DOHH2 (cell line): ENCODE measurements at regions not wholly inside any gene's neighbourhood (a gene's known extent, or its start where the extent isn't known, plus 50 kb on each side); places are given as distances from the start of the nearest gene placed in this dataset.
A peak's percentile ranks its signal among the peaks of the same experiment; 100 is the strongest.

Experiments used
- H3F3A ChIP-seq: fragments of 200-600 bp; sonication (generic), shearing (Covaris generic); 2 replicates; pipeline ENCODE4 v1.6.0; 2016; ENCODE audit warnings: antibody characterized with exemption, mild to moderate bottlenecking; ENCODE audit not compliant: control insufficient read depth, insufficient read depth
- H3K27ac ChIP-seq: fragments of 200-600 bp; sonication (generic); 2 replicates; pipeline ENCODE4 v1.5.1; 2014; ENCODE audit warnings: low read depth, mild to moderate bottlenecking, low read length, moderate library complexity
- H3K27me3 ChIP-seq: fragments of 200-600 bp; sonication (generic); 2 replicates; pipeline ENCODE4 v1.6.1; 2014; ENCODE audit warnings: mild to moderate bottlenecking, low read length, mixed read lengths; ENCODE audit not compliant: control insufficient read depth
- H3K36me3 ChIP-seq: fragments of 200-600 bp; sonication (generic); 2 replicates; pipeline ENCODE4 v1.6.1; 2014; ENCODE audit warnings: mild to moderate bottlenecking, low read length, moderate library complexity, mixed read lengths; ENCODE audit not compliant: control insufficient read depth
- H3K4me1 ChIP-seq: fragments of 200-600 bp; sonication (generic); 2 replicates; pipeline ENCODE4 v1.6.1; 2014; ENCODE audit warnings: mild to moderate bottlenecking, low read length, mixed read lengths; ENCODE audit not compliant: control insufficient read depth
- H3K4me2 ChIP-seq: fragments of 200-600 bp; sonication (generic); 2 replicates; pipeline ENCODE4 v1.6.0; 2014; ENCODE audit warnings: mild to moderate bottlenecking, low read length, moderate library complexity
- H3K4me3 ChIP-seq: fragments of 200-600 bp; sonication (generic); 2 replicates; pipeline ENCODE4 v1.5.1; 2014; ENCODE audit warnings: mild to moderate bottlenecking, low read length, mixed read lengths
- H3K79me2 ChIP-seq: fragments of 200-600 bp; sonication (generic); 2 replicates; pipeline ENCODE4 v1.6.1; 2014; ENCODE audit warnings: mild to moderate bottlenecking, low read length, mixed read lengths; ENCODE audit not compliant: control insufficient read depth
- H3K9me2 ChIP-seq: fragments of 200-600 bp; sonication (generic); replicated peaks from 2 replicates; pipeline ENCODE4 v1.6.1; 2014; ENCODE audit warnings: mild to moderate bottlenecking, low read length, mixed read lengths; ENCODE audit not compliant: control insufficient read depth
- H3K9me3 ChIP-seq: fragments of 200-600 bp; sonication (generic); 2 replicates; pipeline ENCODE4 v1.6.1; 2014; ENCODE audit warnings: antibody characterized with exemption, low read length, mixed read lengths; ENCODE audit not compliant: control insufficient read depth, insufficient read depth
- H4K20me1 ChIP-seq: fragments of 200-600 bp; sonication (generic); 2 replicates; pipeline ENCODE4 v1.6.0; 2014; ENCODE audit warnings: low read depth, mild to moderate bottlenecking, antibody characterized with exemption, low read length, moderate library complexity; ENCODE audit not compliant: control insufficient read depth, insufficient read depth
- EZH2phosphoT487 ChIP-seq: fragments of 200-600 bp; sonication (generic); IDR thresholded peaks from 2 replicates; pipeline ENCODE4 v1.6.1; 2017; ENCODE audit warnings: borderline replicate concordance, mild to moderate bottlenecking, antibody characterized with exemption, low read length, moderate library complexity, mixed read lengths
- TF ChIP-seq, protein P1 (sequence below): fragments of 200-600 bp; sonication (generic); IDR thresholded peaks from one replicate; pipeline ENCODE4 v1.5.1; 2014; ENCODE audit warnings: antibody characterized with exemption, mild to moderate bottlenecking, low read depth, low read length; ENCODE audit not compliant: poor library complexity, severe bottlenecking

- Histone ChIP-seq H3K4me2 (peak overlapping the region; percentile 92), H3F3A (peaks cover 59% of the 10 kb centered on the region), H3K27ac (peak overlapping the region; percentile 99), H3K9me3 (no peaks in the 10 kb centered on the region), H3K4me3 (peak overlapping the region; percentile 64), H3K9me2 (no peaks in the 10 kb centered on the region), H3K4me1 (peaks cover 100% of the 10 kb centered on the region), H3K79me2 (0 out of 2 replicates have a peak, but pooled peaks cover 3% of the 10 kb centered on the region), H3K36me3 (peaks cover 21% of the 10 kb centered on the region), H4K20me1 (no peaks in the 10 kb centered on the region), H3K27me3 (no peaks in the 10 kb centered on the region)
- no peak for TF ChIP-seq EZH2phosphoT487
- TF ChIP-seq, protein P1, sequence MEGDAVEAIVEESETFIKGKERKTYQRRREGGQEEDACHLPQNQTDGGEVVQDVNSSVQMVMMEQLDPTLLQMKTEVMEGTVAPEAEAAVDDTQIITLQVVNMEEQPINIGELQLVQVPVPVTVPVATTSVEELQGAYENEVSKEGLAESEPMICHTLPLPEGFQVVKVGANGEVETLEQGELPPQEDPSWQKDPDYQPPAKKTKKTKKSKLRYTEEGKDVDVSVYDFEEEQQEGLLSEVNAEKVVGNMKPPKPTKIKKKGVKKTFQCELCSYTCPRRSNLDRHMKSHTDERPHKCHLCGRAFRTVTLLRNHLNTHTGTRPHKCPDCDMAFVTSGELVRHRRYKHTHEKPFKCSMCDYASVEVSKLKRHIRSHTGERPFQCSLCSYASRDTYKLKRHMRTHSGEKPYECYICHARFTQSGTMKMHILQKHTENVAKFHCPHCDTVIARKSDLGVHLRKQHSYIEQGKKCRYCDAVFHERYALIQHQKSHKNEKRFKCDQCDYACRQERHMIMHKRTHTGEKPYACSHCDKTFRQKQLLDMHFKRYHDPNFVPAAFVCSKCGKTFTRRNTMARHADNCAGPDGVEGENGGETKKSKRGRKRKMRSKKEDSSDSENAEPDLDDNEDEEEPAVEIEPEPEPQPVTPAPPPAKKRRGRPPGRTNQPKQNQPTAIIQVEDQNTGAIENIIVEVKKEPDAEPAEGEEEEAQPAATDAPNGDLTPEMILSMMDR = no peak
Observed at GRCh38 chr2:60356346-60356745, 197.1 kb downstream of the BCL11A start.

- Histone ChIP-seq H3K36me3 (peaks cover 21% of the 10 kb centered on the region), H4K20me1 (no peaks in the 10 kb centered on the region), H3K27ac (peak overlapping the region; percentile 99), H3K4me1 (peaks cover 100% of the 10 kb centered on the region), H3K4me3 (peak overlapping the region; percentile 64), H3F3A (peaks cover 63% of the 10 kb centered on the region), H3K79me2 (0 out of 2 replicates have a peak, but pooled peaks cover 3% of the 10 kb centered on the region), H3K4me2 (peak overlapping the region; percentile 92), H3K9me3 (no peaks in the 10 kb centered on the region), H3K9me2 (no peaks in the 10 kb centered on the region), H3K27me3 (no peaks in the 10 kb centered on the region)
- TF ChIP-seq, protein P1 = no peak
- no peak for TF ChIP-seq EZH2phosphoT487
Observed at GRCh38 chr2:60355849-60356261, 197.6 kb downstream of the BCL11A start.

- H3K4me2 ChIP-seq = peak overlapping the region; percentile 92
- peaks cover 100% of the 10 kb centered on the region for H3K4me1 ChIP-seq
- no peaks in the 10 kb centered on the region for H3K27me3 ChIP-seq
- H4K20me1 ChIP-seq = no peaks in the 10 kb centered on the region
- H3K79me2 ChIP-seq = 0 out of 2 replicates have a peak, but pooled peaks cover 3% of the 10 kb centered on the region
- peak overlapping the region; percentile 64 for H3K4me3 ChIP-seq
- H3K27ac ChIP-seq = peak overlapping the region; percentile 99
- H3F3A ChIP-seq = peaks cover 73% of the 10 kb centered on the region
- no peaks in the 10 kb centered on the region for H3K9me2 ChIP-seq
- H3K9me3 ChIP-seq = no peaks in the 10 kb centered on the region
- peaks cover 25% of the 10 kb centered on the region for H3K36me3 ChIP-seq
- TF ChIP-seq, protein P1 = no peak
Observed at GRCh38 chr2:60354713-60355112, 198.7 kb downstream of the BCL11A start.
